Esophagus muscularis mucosa (tissue), 3 donors: ENCODE measurements at regions not wholly inside any gene's neighbourhood (a gene's known extent, or its start where the extent isn't known, plus 50 kb on each side); places are given as distances from the start of the nearest gene placed in this dataset.

ENCODE experiments used
- POLR2A ChIP-seq: fragments of 450-650 bp; IDR thresholded peaks from one replicate; pipeline ENCODE4 v1.6.1; 2017; ENCODE audit warnings: antibody characterized with exemption, moderate library complexity, mild to moderate bottlenecking, low read depth
- TF ChIP-seq, protein P1 (sequence below), 3 experiments: fragments of 200-600 bp in 2 of 3; fragments of 450-650 bp in 1 of 3; sonication (generic) in 2 of 3; IDR thresholded peaks; one replicate each; pipeline ENCODE4 v1.5.1; 2017 to 2019; ENCODE audit warnings: antibody characterized with exemption in 3 of 3, mild to moderate bottlenecking in 2 of 3, moderate library complexity in 1 of 3

DNA sequence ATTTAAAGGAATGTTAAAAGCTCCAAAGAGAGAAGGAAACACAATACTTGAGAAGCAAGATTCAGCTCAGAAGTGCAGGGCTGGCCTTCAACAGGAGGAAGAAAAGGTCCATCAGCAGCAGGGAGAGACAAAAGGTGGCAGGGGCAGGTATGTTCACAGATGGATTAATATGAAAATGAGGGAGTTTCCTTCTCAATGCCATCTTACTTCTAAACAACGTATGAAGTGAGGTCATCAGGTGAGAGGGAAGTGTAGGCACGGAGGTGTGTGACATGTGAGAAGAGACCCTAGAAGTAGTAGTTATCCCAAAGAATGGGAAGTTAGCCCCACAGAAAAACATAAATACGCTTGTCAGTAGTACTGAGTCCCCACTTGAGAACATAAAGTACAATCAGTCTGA lies 122.5 kb downstream of the CCER1 start:
- TF ChIP-seq POLR2A = no peak
- TF ChIP-seq, protein P1, sequence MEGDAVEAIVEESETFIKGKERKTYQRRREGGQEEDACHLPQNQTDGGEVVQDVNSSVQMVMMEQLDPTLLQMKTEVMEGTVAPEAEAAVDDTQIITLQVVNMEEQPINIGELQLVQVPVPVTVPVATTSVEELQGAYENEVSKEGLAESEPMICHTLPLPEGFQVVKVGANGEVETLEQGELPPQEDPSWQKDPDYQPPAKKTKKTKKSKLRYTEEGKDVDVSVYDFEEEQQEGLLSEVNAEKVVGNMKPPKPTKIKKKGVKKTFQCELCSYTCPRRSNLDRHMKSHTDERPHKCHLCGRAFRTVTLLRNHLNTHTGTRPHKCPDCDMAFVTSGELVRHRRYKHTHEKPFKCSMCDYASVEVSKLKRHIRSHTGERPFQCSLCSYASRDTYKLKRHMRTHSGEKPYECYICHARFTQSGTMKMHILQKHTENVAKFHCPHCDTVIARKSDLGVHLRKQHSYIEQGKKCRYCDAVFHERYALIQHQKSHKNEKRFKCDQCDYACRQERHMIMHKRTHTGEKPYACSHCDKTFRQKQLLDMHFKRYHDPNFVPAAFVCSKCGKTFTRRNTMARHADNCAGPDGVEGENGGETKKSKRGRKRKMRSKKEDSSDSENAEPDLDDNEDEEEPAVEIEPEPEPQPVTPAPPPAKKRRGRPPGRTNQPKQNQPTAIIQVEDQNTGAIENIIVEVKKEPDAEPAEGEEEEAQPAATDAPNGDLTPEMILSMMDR (IDR thresholded peaks at IDR 0.05) = no peak
